ENCODE measurements at regions not wholly inside any gene's neighbourhood (a gene's known extent, or its start where the extent isn't known, plus 50 kb on each side); places are given as distances from the start of the nearest gene placed in this dataset.

GRCh38 chr13:111402441-111402840 lies 82.0 kb downstream of the TEX29 start:
- intact Hi-C loops (cut with DNase I, micrococcal nuclease): no loop called here
- TF ChIP-seq CTCF (IDR thresholded peaks at IDR 0.05): no peak
- H3K36me3 ChIP-seq (ENCODE audit: low read depth): no peaks in the 10 kb centered on the region
- H3K4me3 ChIP-seq: no peak overlapping the region
- H3K4me1 ChIP-seq (ENCODE audit: low read depth): no peaks in the 10 kb centered on the region
- H3K9me3 ChIP-seq: no peaks in the 10 kb centered on the region
- DNase-seq: no peak
- no peak for ATAC-seq

GRCh38 chr13:111403266-111403665 lies 82.8 kb downstream of the TEX29 start:
- H3K36me3 ChIP-seq (ENCODE audit: low read depth): no peaks in the 10 kb centered on the region
- TF ChIP-seq CTCF (IDR thresholded peaks at IDR 0.05): no peak
- no peak for DNase-seq
- no peak overlapping the region for H3K4me3 ChIP-seq
- H3K9me3 ChIP-seq: no peaks in the 10 kb centered on the region
- intact Hi-C loops (cut with DNase I, micrococcal nuclease): no loop called here
- H3K4me1 ChIP-seq (ENCODE audit: low read depth): no peaks in the 10 kb centered on the region
- no peak for ATAC-seq

- ATAC-seq (no peak), DNase-seq (no peak)
- intact Hi-C loops (cut with DNase I, micrococcal nuclease): no loop called here
- H3K4me1 ChIP-seq (ENCODE audit: low read depth): no peaks in the 10 kb centered on the region
- no peaks in the 10 kb centered on the region for H3K9me3 ChIP-seq
- no peaks in the 10 kb centered on the region for H3K36me3 ChIP-seq (ENCODE audit: low read depth)
- no peak overlapping the region for H3K4me3 ChIP-seq
- no peak for TF ChIP-seq CTCF (IDR thresholded peaks at IDR 0.05)
Observed at GRCh38 chr13:111404746-111405145, 84.3 kb downstream of the TEX29 start.

- ATAC-seq: no peak
- no peak for DNase-seq
- Histone ChIP-seq H3K36me3 (ENCODE audit: low read depth) (no peaks in the 10 kb centered on the region), H3K9me3 (no peaks in the 10 kb centered on the region), H3K4me1 (ENCODE audit: low read depth) (peaks cover 10% of the 10 kb centered on the region), H3K4me3 (no peak overlapping the region)
- intact Hi-C loops (cut with DNase I, micrococcal nuclease): no loop called here
- no peak for TF ChIP-seq CTCF (IDR thresholded peaks at IDR 0.05)
Observed at GRCh38 chr13:111406636-111407035, 86.2 kb downstream of the TEX29 start.

- no peak for ATAC-seq
- Histone ChIP-seq H3K9me3 (no peaks in the 10 kb centered on the region), H3K4me3 (no peak overlapping the region), H3K36me3 (ENCODE audit: low read depth) (no peaks in the 10 kb centered on the region), H3K4me1 (ENCODE audit: low read depth) (peaks cover 10% of the 10 kb centered on the region)
- no peak for TF ChIP-seq CTCF (IDR thresholded peaks at IDR 0.05)
- DNase-seq: no peak
- intact Hi-C loops (cut with DNase I, micrococcal nuclease): no loop called here
Observed at GRCh38 chr13:111407381-111408131, 87.1 kb downstream of the TEX29 start.

Measured in mucosa of descending colon (tissue), 3 donors.